Parathyroid adenoma (tissue), 2 donors: ENCODE measurements at regions not wholly inside any gene's neighbourhood (a gene's known extent, or its start where the extent isn't known, plus 50 kb on each side); places are given as distances from the start of the nearest gene placed in this dataset.
"Not testable (repeated sequence)": the region's sequence is repeated elsewhere in the genome, so short reads cannot be mapped to it uniquely, and the experiment has no call there.

ENCODE experiments used
- H2AFZ ChIP-seq: fragments of 300-600 bp; sonication (generic); one replicate; pipeline ENCODE4 v1.7.0; 2017; ENCODE audit warnings: antibody characterized with exemption, mild to moderate bottlenecking
- H3K27ac ChIP-seq: fragments of 300-600 bp; sonication (generic); one replicate; pipeline ENCODE4 v1.7.0; 2017
- H3K27me3 ChIP-seq: fragments of 300-600 bp; sonication (generic); one replicate; pipeline ENCODE4 v1.7.0; 2017; ENCODE audit warnings: low read length; ENCODE audit not compliant: control insufficient read depth, insufficient read depth
- H3K36me3 ChIP-seq: fragments of 300-600 bp; sonication (generic); one replicate; pipeline ENCODE4 v1.7.0; 2017; ENCODE audit warnings: low read length; ENCODE audit not compliant: control insufficient read depth, insufficient read depth
- H3K4me1 ChIP-seq: fragments of 300-600 bp; sonication (generic); one replicate; pipeline ENCODE4 v1.7.0; 2017; ENCODE audit warnings: control low read depth
- H3K4me2 ChIP-seq: fragments of 300-600 bp; sonication (generic); one replicate; pipeline ENCODE4 v1.7.0; 2017; ENCODE audit warnings: low read length
- H3K4me3 ChIP-seq: fragments of 300-600 bp; sonication (generic); one replicate; pipeline ENCODE4 v1.7.0; 2017; ENCODE audit warnings: low read depth, low read length
- H3K79me2 ChIP-seq: fragments of 300-600 bp; sonication (generic); one replicate; pipeline ENCODE4 v1.7.0; 2017; ENCODE audit warnings: control low read depth
- H3K9ac ChIP-seq: fragments of 300-600 bp; sonication (generic); one replicate; pipeline ENCODE4 v1.7.0; 2017; ENCODE audit warnings: mild to moderate bottlenecking
- H3K9me3 ChIP-seq: fragments of 300-600 bp; sonication (generic); one replicate; pipeline ENCODE4 v1.7.0; 2017; ENCODE audit warnings: low read length; ENCODE audit not compliant: control insufficient read depth
- CTCF ChIP-seq: fragments of 300-600 bp; sonication (generic); IDR thresholded peaks from one replicate; pipeline ENCODE4 v1.7.0; 2017; ENCODE audit warnings: antibody characterized with exemption, mild to moderate bottlenecking
- donor health status: primary hyperparathyroidism.

- H3K4me3 ChIP-seq = no peak overlapping the region
- H3K9me3 ChIP-seq = no peaks in the 10 kb centered on the region
- no peaks in the 10 kb centered on the region for H3K36me3 ChIP-seq
- H2AFZ ChIP-seq = no peak overlapping the region
- H3K27me3 ChIP-seq = no peaks in the 10 kb centered on the region
- H3K9ac ChIP-seq = no peak overlapping the region
- H3K27ac ChIP-seq = no peak overlapping the region
- no peak overlapping the region for H3K4me2 ChIP-seq
- no peaks in the 10 kb centered on the region for H3K4me1 ChIP-seq
- TF ChIP-seq CTCF = no peak
- H3K79me2 ChIP-seq = no peaks in the 10 kb centered on the region
Measured at GRCh38 chr5:36457511-36458270, 148.7 kb upstream of the SLC1A3 start.

DNA sequence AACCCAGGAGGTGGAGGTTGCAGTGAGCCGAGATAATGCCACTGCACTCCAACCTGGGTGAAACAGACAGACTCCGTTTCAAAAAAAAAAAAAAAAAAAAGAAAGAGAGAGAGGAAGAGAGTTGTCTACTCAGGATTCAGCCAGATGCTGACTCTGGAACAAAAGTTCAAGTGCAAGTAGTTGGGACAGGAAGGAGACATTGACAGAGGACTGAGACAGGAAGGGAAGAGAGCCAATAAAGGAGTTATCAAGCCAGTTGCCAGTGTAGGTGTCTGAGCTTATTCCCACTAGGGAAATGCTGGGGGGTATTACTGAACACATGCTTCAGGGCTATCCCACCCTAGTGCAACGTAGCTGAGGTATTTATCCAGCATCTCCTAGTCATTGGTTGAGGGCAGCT is 147.7 kb upstream of the SLC1A3 start:
- Histone ChIP-seq H3K9ac (no peak overlapping the region), H3K4me1 (no peaks in the 10 kb centered on the region), H3K4me2 (no peak overlapping the region), H3K79me2 (no peaks in the 10 kb centered on the region), H3K9me3 (no peaks in the 10 kb centered on the region), H2AFZ (no peak overlapping the region), H3K27ac (no peak overlapping the region), H3K27me3 (no peaks in the 10 kb centered on the region), H3K4me3 (no peak overlapping the region), H3K36me3 (no peaks in the 10 kb centered on the region)
- TF ChIP-seq CTCF = no peak

DNA sequence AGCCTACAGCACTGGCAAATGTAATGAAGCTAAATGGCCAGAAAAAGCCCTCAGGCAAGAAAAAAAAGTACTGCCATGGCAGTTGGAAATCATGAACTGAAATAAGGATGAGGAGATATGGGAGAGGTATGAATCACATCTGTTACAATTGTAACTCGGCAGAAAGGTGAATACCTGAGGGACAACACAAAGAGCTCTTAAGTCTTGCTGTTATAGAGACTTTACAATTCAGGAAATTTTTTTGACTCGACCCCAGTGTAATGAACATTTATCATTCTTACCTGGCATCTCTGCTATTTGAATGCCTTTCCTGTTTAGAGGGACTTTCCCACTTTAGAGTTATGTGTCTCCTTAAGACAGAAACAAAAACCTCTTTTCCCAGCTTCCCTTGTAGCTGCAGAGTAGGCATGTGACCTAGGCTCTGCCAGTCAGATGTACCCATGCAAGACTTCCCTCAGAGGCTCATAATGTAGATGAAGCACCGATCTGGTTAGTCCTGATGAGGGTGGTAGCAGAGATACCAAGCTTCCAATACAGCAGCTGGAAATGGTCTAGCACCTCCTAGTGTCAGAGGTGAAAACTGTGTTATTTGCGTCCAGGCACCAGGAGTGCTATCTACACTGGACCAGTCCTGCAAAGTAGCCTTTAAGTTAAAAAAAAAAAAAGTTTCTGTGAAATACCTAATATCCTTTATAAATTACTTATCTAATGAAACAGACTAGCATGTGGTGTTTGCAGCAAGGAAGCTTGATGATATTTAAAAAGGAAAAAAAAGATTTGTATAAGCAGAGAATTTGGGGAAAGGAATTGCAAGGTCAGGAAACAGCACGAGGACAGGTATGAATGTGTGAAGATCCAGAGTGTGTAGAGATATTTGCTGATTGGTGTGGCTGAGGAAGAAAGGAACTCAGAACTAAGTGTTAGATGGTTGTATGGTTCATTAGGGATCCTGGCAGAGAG is 146.9 kb upstream of the SLC1A3 start:
- no peak for TF ChIP-seq CTCF
- Histone ChIP-seq H3K4me2 (no peak overlapping the region), H3K9me3 (no peaks in the 10 kb centered on the region), H3K27ac (no peak overlapping the region), H3K79me2 (no peaks in the 10 kb centered on the region), H3K9ac (no peak overlapping the region), H3K36me3 (no peaks in the 10 kb centered on the region), H3K27me3 (no peaks in the 10 kb centered on the region), H2AFZ (no peak overlapping the region), H3K4me3 (no peak overlapping the region), H3K4me1 (no peaks in the 10 kb centered on the region)

- H3K79me2 ChIP-seq = no peaks in the 10 kb centered on the region
- TF ChIP-seq CTCF = no peak
Measured at GRCh38 chr5:36462295-36463021, 143.9 kb upstream of the SLC1A3 start.

GRCh38 chr5:36475942-36476341 is 130.5 kb upstream of the SLC1A3 start:
- H3K9ac ChIP-seq, H3K4me1 ChIP-seq, H3K9me3 ChIP-seq, H3K36me3 ChIP-seq, H2AFZ ChIP-seq, H3K27ac ChIP-seq, H3K4me2 ChIP-seq, H3K4me3 ChIP-seq, H3K27me3 ChIP-seq, H3K79me2 ChIP-seq: not testable (repeated sequence)

More at GRCh38 chr5:36462295-36463021, 143.9 kb upstream of the SLC1A3 start:
- no peak overlapping the region for H2AFZ ChIP-seq
- H3K4me3 ChIP-seq = no peak overlapping the region
- H3K36me3 ChIP-seq = no peaks in the 10 kb centered on the region
- no peaks in the 10 kb centered on the region for H3K4me1 ChIP-seq
- H3K9ac ChIP-seq = no peak overlapping the region
- no peaks in the 10 kb centered on the region for H3K27me3 ChIP-seq
- H3K4me2 ChIP-seq = no peak overlapping the region
- H3K9me3 ChIP-seq = no peaks in the 10 kb centered on the region
- no peak overlapping the region for H3K27ac ChIP-seq
